Stimulated activated naive CD8-positive, alpha-beta T cell treated with anti-CD3 and anti-CD28 coated beads, Interleukin-15, Interleukin-2, amounts not matched to agents 100 U/mL and 50 U/mL, for 24 hours (primary cell): ENCODE measurements at regions not wholly inside any gene's neighbourhood (a gene's known extent, or its start where the extent isn't known, plus 50 kb on each side); places are given as distances from the start of the nearest gene placed in this dataset.

Experiments used
- ATAC-seq: fragments of 150-1000 bp; cut with Tn5 transposase; one replicate; pipeline ENCODE4 v1.10.0; 2021
- DNase-seq: peaks from one replicate; pipeline ENCODE4 v3.0.0; 2021

GRCh38 chr12:87784350-87784749 lies 244.9 kb downstream of the C12orf50 start:
- DNase-seq (no peak), ATAC-seq (no peak)

- DNase-seq: no peak
- ATAC-seq: no peak
Measured at GRCh38 chr12:87783467-87783866, 245.7 kb downstream of the C12orf50 start.

GRCh38 chr12:87782838-87783237 lies 246.4 kb downstream of the C12orf50 start:
- no peak for ATAC-seq

GRCh38 chr12:87779858-87780498 lies 249.2 kb downstream of the C12orf50 start:
- DNase-seq: no peak
- no peak for ATAC-seq

More at GRCh38 chr12:87782838-87783237, 246.4 kb downstream of the C12orf50 start:
- no peak for DNase-seq

GRCh38 chr12:87779016-87779415 lies 250.2 kb downstream of the C12orf50 start:
- DNase-seq (no peak), ATAC-seq (no peak)

GRCh38 chr12:87778065-87778464 lies 251.1 kb downstream of the C12orf50 start:
- ATAC-seq: no peak
- DNase-seq: no peak

GRCh38 chr12:87775784-87776183 lies 253.4 kb downstream of the C12orf50 start:
- DNase-seq (no peak), ATAC-seq (no peak)

GRCh38 chr12:87775051-87775450 lies 254.2 kb downstream of the C12orf50 start:
- DNase-seq (no peak), ATAC-seq (no peak)

GRCh38 chr12:87772401-87772800 lies 256.8 kb downstream of the C12orf50 start:
- ATAC-seq: no peak
- DNase-seq: no peak

- no peak for ATAC-seq
- no peak for DNase-seq
Measured at GRCh38 chr12:87768501-87769287, 260.5 kb downstream of the C12orf50 start.

- DNase-seq: no peak
- no peak for ATAC-seq
Measured at GRCh38 chr12:87766044-87766443, 263.2 kb downstream of the C12orf50 start.

- no peak for ATAC-seq
- no peak for DNase-seq
Measured at GRCh38 chr12:87760943-87761342, 268.3 kb downstream of the C12orf50 start.

GRCh38 chr12:87758271-87758670 lies 270.9 kb downstream of the C12orf50 start:
- no peak for ATAC-seq
- DNase-seq: no peak

- DNase-seq: no peak
- no peak for ATAC-seq
Measured at GRCh38 chr12:87756721-87757120, 272.5 kb downstream of the C12orf50 start.

- no peak for ATAC-seq
- DNase-seq: no peak
Measured at GRCh38 chr12:87756111-87756510, 273.1 kb downstream of the C12orf50 start.

- ATAC-seq (no peak), DNase-seq (no peak)
Measured at GRCh38 chr12:87728931-87729593, 300.1 kb downstream of the C12orf50 start.

- DNase-seq (no peak), ATAC-seq (no peak)
Measured at GRCh38 chr12:87720967-87721366, 308.2 kb downstream of the C12orf50 start.

GRCh38 chr12:87704374-87704773 lies 324.8 kb downstream of the C12orf50 start:
- ATAC-seq (no peak), DNase-seq (no peak)

GRCh38 chr12:87690236-87690810 lies 338.9 kb downstream of the C12orf50 start:
- no peak for DNase-seq
- ATAC-seq: no peak

GRCh38 chr12:87689196-87689595 lies 340.0 kb downstream of the C12orf50 start:
- no peak for DNase-seq
- no peak for ATAC-seq

- ATAC-seq: no peak
- DNase-seq: no peak
Measured at GRCh38 chr12:87687362-87687761, 341.8 kb downstream of the C12orf50 start.

GRCh38 chr12:87685696-87686095 lies 343.5 kb downstream of the C12orf50 start:
- DNase-seq: no peak
- no peak for ATAC-seq

GRCh38 chr12:87679251-87679650 lies 349.9 kb downstream of the C12orf50 start:
- DNase-seq (no peak), ATAC-seq (no peak)
